ENCODE measurements at regions not wholly inside any gene's neighbourhood (a gene's known extent, or its start where the extent isn't known, plus 50 kb on each side); places are given as distances from the start of the nearest gene placed in this dataset. TPM values are rescaled to one million over a fixed set of nuclear protein-coding genes. Genes with fewer than 3 reads are reported as not detected.

GRCh38 chr9:84216151-84216550 lies 124.4 kb downstream of the SLC28A3 start:
- Histone ChIP-seq H3K23ac (ENCODE audit: low read depth, low read length, poor library complexity) (no peak overlapping the region), H4K8ac (ENCODE audit: low read depth, low read length) (no peak overlapping the region), H2BK12ac (ENCODE audit: low read length) (no peak overlapping the region), H3K4me2 (ENCODE audit: insufficient read depth, low read length, poor library complexity, severe bottlenecking) (no peak overlapping the region), H3K27me3 (ENCODE audit: control insufficient read depth in 3 of 3, insufficient read depth in 3 of 3, low read depth in 1 of 3, low read length in 3 of 3) (no peaks in the 10 kb centered on the region), H2AFZ (ENCODE audit: low read length) (no peak overlapping the region), H3K9me3 (replicated peaks in 1 of 2; ENCODE audit: control insufficient read depth in 2 of 2, insufficient read depth in 1 of 2, low read depth in 1 of 2, low read length in 2 of 2) (no peaks in the 10 kb centered on the region), H3K4me1 (ENCODE audit: control insufficient read depth in 2 of 2, insufficient read depth in 1 of 2, low read depth in 1 of 2, low read length in 2 of 2) (peaks cover 0 to 9% of the 10 kb centered on the region in 2 donors), H3K79me1 (ENCODE audit: low read depth, low read length) (no peaks in the 10 kb centered on the region), H3K14ac (ENCODE audit: low read length) (no peak overlapping the region), H2AK5ac (ENCODE audit: low read depth, low read length) (no peak overlapping the region), H2BK15ac (ENCODE audit: low read length) (no peak overlapping the region), H4K91ac (ENCODE audit: low read depth, low read length, poor library complexity) (no peak overlapping the region), H3K18ac (ENCODE audit: low read length) (no peak overlapping the region), H2BK120ac (ENCODE audit: low read depth, low read length) (no peak overlapping the region), H3K27ac (replicated peaks; ENCODE audit: low read length) (no peak overlapping the region), H3K36me3 (replicated peaks in 1 of 2; ENCODE audit: control insufficient read depth in 2 of 2, insufficient read depth in 2 of 2, low read length in 2 of 2) (no peaks in the 10 kb centered on the region), H3K4ac (ENCODE audit: low read length) (no peak overlapping the region), H2BK5ac (ENCODE audit: low read length) (no peak overlapping the region), H3K9ac (ENCODE audit: low read depth, low read length, poor library complexity) (no peak overlapping the region), H3K4me3 (ENCODE audit: low read length in 2 of 2) (no peak overlapping the region)
- DNase-seq (ENCODE audit: low spot score): no peak
- no CpG with 5 or more reads among the region's 2 CpGs for WGBS, 2 donors (ENCODE audit: extremely low coverage in 2 of 2, insufficient read length in 2 of 2, insufficient replicate concordance in 1 of 2)

- peaks cover 0 to 9% of the 10 kb centered on the region in 2 donors for H3K4me1 ChIP-seq (ENCODE audit: control insufficient read depth in 2 of 2, insufficient read depth in 1 of 2, low read depth in 1 of 2, low read length in 2 of 2)
- H2BK12ac ChIP-seq (ENCODE audit: low read length): no peak overlapping the region
- no peaks in the 10 kb centered on the region for H3K27me3 ChIP-seq (ENCODE audit: control insufficient read depth in 3 of 3, insufficient read depth in 3 of 3, low read depth in 1 of 3, low read length in 3 of 3)
- no peak overlapping the region for H2AFZ ChIP-seq (ENCODE audit: low read length)
- H3K4ac ChIP-seq (ENCODE audit: low read length): no peak overlapping the region
- H4K91ac ChIP-seq (ENCODE audit: low read depth, low read length, poor library complexity): no peak overlapping the region
- no peaks in the 10 kb centered on the region for H3K36me3 ChIP-seq (replicated peaks in 1 of 2; ENCODE audit: control insufficient read depth in 2 of 2, insufficient read depth in 2 of 2, low read length in 2 of 2)
- no peak overlapping the region for H3K14ac ChIP-seq (ENCODE audit: low read length)
- H3K18ac ChIP-seq (ENCODE audit: low read length): no peak overlapping the region
- H4K8ac ChIP-seq (ENCODE audit: low read depth, low read length): no peak overlapping the region
- no peak overlapping the region for H3K4me3 ChIP-seq (ENCODE audit: low read length in 2 of 2)
- no peak overlapping the region for H2BK120ac ChIP-seq (ENCODE audit: low read depth, low read length)
- H2AK5ac ChIP-seq (ENCODE audit: low read depth, low read length): no peak overlapping the region
- no peak overlapping the region for H2BK15ac ChIP-seq (ENCODE audit: low read length)
- H3K23ac ChIP-seq (ENCODE audit: low read depth, low read length, poor library complexity): no peak overlapping the region
- no peaks in the 10 kb centered on the region for H3K79me1 ChIP-seq (ENCODE audit: low read depth, low read length)
- no peak overlapping the region for H3K4me2 ChIP-seq (ENCODE audit: insufficient read depth, low read length, poor library complexity, severe bottlenecking)
- peak overlapping the region; percentile 53 for H3K27ac ChIP-seq (replicated peaks; ENCODE audit: low read length)
- no peak overlapping the region for H3K9ac ChIP-seq (ENCODE audit: low read depth, low read length, poor library complexity)
- no CpG with 5 or more reads among the region's 4 CpGs for WGBS, 2 donors (ENCODE audit: extremely low coverage in 2 of 2, insufficient read length in 2 of 2, insufficient replicate concordance in 1 of 2)
- no peak for DNase-seq (ENCODE audit: low spot score)
- H3K9me3 ChIP-seq (replicated peaks in 1 of 2; ENCODE audit: control insufficient read depth in 2 of 2, insufficient read depth in 1 of 2, low read depth in 1 of 2, low read length in 2 of 2): peaks cover 0 to 5% of the 10 kb centered on the region in 2 donors
- no peak overlapping the region for H2BK5ac ChIP-seq (ENCODE audit: low read length)
These were observed 122.2 kb downstream of the SLC28A3 start for GRCh38 chr9:84218322-84218721.

- Histone ChIP-seq H2BK15ac (ENCODE audit: low read length) (no peak overlapping the region), H4K8ac (ENCODE audit: low read depth, low read length) (no peak overlapping the region)
- no CpG with 5 or more reads among the region's 5 CpGs for WGBS, 2 donors (ENCODE audit: extremely low coverage in 2 of 2, insufficient read length in 2 of 2, insufficient replicate concordance in 1 of 2)
These were observed 116.3 kb downstream of the SLC28A3 start for GRCh38 chr9:84224246-84224645.

More at GRCh38 chr9:84224246-84224645, 116.3 kb downstream of the SLC28A3 start:
- H4K91ac ChIP-seq (ENCODE audit: low read depth, low read length, poor library complexity): no peak overlapping the region
- DNase-seq (ENCODE audit: low spot score): no peak
- H3K18ac ChIP-seq (ENCODE audit: low read length): no peak overlapping the region
- H3K4me3 ChIP-seq (ENCODE audit: low read length in 2 of 2): no peak overlapping the region
- H2BK12ac ChIP-seq (ENCODE audit: low read length): no peak overlapping the region
- no peak overlapping the region for H2AK5ac ChIP-seq (ENCODE audit: low read depth, low read length)
- H3K27me3 ChIP-seq (ENCODE audit: control insufficient read depth in 3 of 3, insufficient read depth in 3 of 3, low read depth in 1 of 3, low read length in 3 of 3): peaks cover 0 to 5% (median 0%) of the 10 kb centered on the region in 3 experiments
- H3K4ac ChIP-seq (ENCODE audit: low read length): no peak overlapping the region
- no peak overlapping the region for H2BK5ac ChIP-seq (ENCODE audit: low read length)
- no peak overlapping the region for H2AFZ ChIP-seq (ENCODE audit: low read length)
- no peak overlapping the region for H3K9ac ChIP-seq (ENCODE audit: low read depth, low read length, poor library complexity)
- no peak overlapping the region for H3K14ac ChIP-seq (ENCODE audit: low read length)
- H2BK120ac ChIP-seq (ENCODE audit: low read depth, low read length): no peak overlapping the region
- no peak overlapping the region for H3K23ac ChIP-seq (ENCODE audit: low read depth, low read length, poor library complexity)
- no peaks in the 10 kb centered on the region for H3K79me1 ChIP-seq (ENCODE audit: low read depth, low read length)
- H3K36me3 ChIP-seq (replicated peaks in 1 of 2; ENCODE audit: control insufficient read depth in 2 of 2, insufficient read depth in 2 of 2, low read length in 2 of 2): no peaks in the 10 kb centered on the region
- peaks cover 0 to 5% of the 10 kb centered on the region in 2 donors for H3K9me3 ChIP-seq (replicated peaks in 1 of 2; ENCODE audit: control insufficient read depth in 2 of 2, insufficient read depth in 1 of 2, low read depth in 1 of 2, low read length in 2 of 2)
- H3K4me2 ChIP-seq (ENCODE audit: insufficient read depth, low read length, poor library complexity, severe bottlenecking): no peak overlapping the region
- peaks cover 2 to 5% of the 10 kb centered on the region in 2 donors for H3K4me1 ChIP-seq (ENCODE audit: control insufficient read depth in 2 of 2, insufficient read depth in 1 of 2, low read depth in 1 of 2, low read length in 2 of 2)
- H3K27ac ChIP-seq (replicated peaks; ENCODE audit: low read length): no peak overlapping the region

Small RNA genes in the stretch of these regions (small RNA-seq; reads per million reads assigned to genes)
- gene AL390838.2 (ENCODE audit: insufficient read depth): not detected
